Mesendoderm (in vitro differentiated cells): ENCODE measurements at regions not wholly inside any gene's neighbourhood (a gene's known extent, or its start where the extent isn't known, plus 50 kb on each side); places are given as distances from the start of the nearest gene placed in this dataset.
"Not testable (repeated sequence)": the region's sequence is repeated elsewhere in the genome, so short reads cannot be mapped to it uniquely, and the experiment has no call there.

Experiments used
- DNase-seq: peaks from one replicate; pipeline ENCODE4 v3.0.0; 2013
- H2AK5ac ChIP-seq: 2 replicates; pipeline ENCODE4 v1.6.1; 2013; ENCODE audit warnings: low read length, inconsistent platforms
- H2BK120ac ChIP-seq: 2 replicates; pipeline ENCODE4 v1.6.1; 2013; ENCODE audit warnings: low read depth, mild to moderate bottlenecking, low read length, moderate library complexity, mixed read lengths
- H2BK15ac ChIP-seq: replicated peaks from 2 replicates; pipeline ENCODE4 v1.6.1; 2013; ENCODE audit warnings: low read depth, mild to moderate bottlenecking, moderate library complexity
- H2BK5ac ChIP-seq: 2 replicates; pipeline ENCODE4 v1.6.1; 2013; ENCODE audit warnings: low read length, inconsistent platforms
- H3K18ac ChIP-seq: 2 replicates; pipeline ENCODE4 v1.6.1; 2013; ENCODE audit warnings: mild to moderate bottlenecking, low read length, mixed read lengths
- H3K23ac ChIP-seq: one replicate; pipeline ENCODE4 v1.6.1; 2013; ENCODE audit warnings: low read length
- H3K27ac ChIP-seq: 2 replicates; pipeline ENCODE4 v1.5.1; 2013; ENCODE audit warnings: low read depth, mild to moderate bottlenecking, inconsistent platforms, low read length, moderate library complexity
- H3K27me3 ChIP-seq: 2 replicates; pipeline ENCODE4 v1.6.1; 2013; ENCODE audit warnings: low read length, control low read depth, mild to moderate bottlenecking, inconsistent platforms; ENCODE audit not compliant: insufficient read depth, poor library complexity
- H3K36me3 ChIP-seq: 2 replicates; pipeline ENCODE4 v1.6.1; 2013; ENCODE audit warnings: low read length, inconsistent platforms; ENCODE audit not compliant: control insufficient read depth, insufficient read depth
- H3K4ac ChIP-seq: one replicate; pipeline ENCODE4 v1.6.1; 2013; ENCODE audit warnings: low read depth, mild to moderate bottlenecking, low read length, moderate library complexity
- H3K4me1 ChIP-seq: 2 replicates; pipeline ENCODE4 v1.6.1; 2013; ENCODE audit warnings: low read depth, low read length, inconsistent platforms; ENCODE audit not compliant: control insufficient read depth
- H3K4me2 ChIP-seq: 2 replicates; pipeline ENCODE4 v1.6.1; 2013; ENCODE audit warnings: low read length
- H3K4me3 ChIP-seq: 2 replicates; pipeline ENCODE4 v1.5.1; 2013; ENCODE audit warnings: mild to moderate bottlenecking, low read length
- H3K56ac ChIP-seq: one replicate; pipeline ENCODE4 v1.6.1; 2013; ENCODE audit warnings: low read length
- H3K79me1 ChIP-seq: 2 replicates; pipeline ENCODE4 v1.6.1; 2013; ENCODE audit warnings: low read length, inconsistent platforms
- H3K79me2 ChIP-seq: 2 replicates; pipeline ENCODE4 v1.6.1; 2013; ENCODE audit warnings: mild to moderate bottlenecking, low read length; ENCODE audit not compliant: control insufficient read depth, insufficient read depth
- H3K9ac ChIP-seq: 2 replicates; pipeline ENCODE4 v1.6.1; 2013; ENCODE audit warnings: low read length, inconsistent platforms
- H4K5ac ChIP-seq: one replicate; pipeline ENCODE4 v1.6.1; 2013; ENCODE audit warnings: low read length
- H4K8ac ChIP-seq: one replicate; pipeline ENCODE4 v1.6.1; 2013; ENCODE audit warnings: low read depth, mild to moderate bottlenecking, control low read depth, low read length, moderate library complexity
- WGBS: extraction: QIAGEN DNeasy Blood & Tissue Kit; methylation state at CpG from one replicate; pipeline ENCODE4 v1.1.7; 2013; ENCODE audit warnings: low lambda C conversion rate, missing lambda C conversion rate; ENCODE audit not compliant: insufficient coverage; ENCODE audit errors: extremely low coverage; 5-methylcytosine and 5-hydroxymethylcytosine counted together

DNA sequence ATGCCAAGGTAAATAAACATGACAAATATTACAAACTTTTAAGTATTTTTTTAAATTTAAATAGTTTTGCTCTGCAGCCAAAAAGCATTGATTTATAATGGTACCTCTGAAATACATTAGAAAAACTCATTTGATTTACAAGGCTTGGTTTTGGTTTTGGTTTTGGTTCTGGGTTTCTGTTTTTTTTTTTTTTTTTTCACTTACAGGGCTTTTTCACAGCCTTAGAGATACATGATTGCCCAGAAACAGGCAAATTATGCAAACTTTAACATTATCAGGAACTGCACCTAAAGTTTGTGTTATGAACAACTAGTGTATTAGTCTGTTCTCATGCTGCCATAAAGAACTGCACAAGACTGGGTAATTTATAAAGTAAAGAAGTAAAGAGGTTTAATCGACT is 196.4 kb upstream of the DDX53 start:
- H3K27me3 ChIP-seq, result no peaks in the 10 kb centered on the region
- no peak overlapping the region for H3K27ac ChIP-seq

GRCh38 chrX:22810876-22811275 is 188.9 kb upstream of the DDX53 start:
- no peak overlapping the region for H4K8ac ChIP-seq

More for the DNA sequence above, 196.4 kb upstream of the DDX53 start:
- no peak overlapping the region for H2BK5ac ChIP-seq
- H3K79me1 ChIP-seq, result no peaks in the 10 kb centered on the region
- H3K18ac ChIP-seq, result no peak overlapping the region
- H2BK15ac ChIP-seq, result no peak overlapping the region
- no peak overlapping the region for H4K5ac ChIP-seq
- no peaks in the 10 kb centered on the region for H3K4me1 ChIP-seq
- H3K23ac ChIP-seq, result no peak overlapping the region
- H3K56ac ChIP-seq, result no peak overlapping the region
- DNase-seq, result no peak
- H3K4me3 ChIP-seq, result no peak overlapping the region
- no peak overlapping the region for H3K4me2 ChIP-seq
- no peak overlapping the region for H4K8ac ChIP-seq
- H2AK5ac ChIP-seq, result no peak overlapping the region
- H2BK120ac ChIP-seq, result no peak overlapping the region
- no peaks in the 10 kb centered on the region for H3K79me2 ChIP-seq
- no peak overlapping the region for H3K4ac ChIP-seq
- H3K9ac ChIP-seq, result no peak overlapping the region
- no peaks in the 10 kb centered on the region for H3K36me3 ChIP-seq
- WGBS, result no CpG with 5 or more reads among the region's 1 CpG

DNA sequence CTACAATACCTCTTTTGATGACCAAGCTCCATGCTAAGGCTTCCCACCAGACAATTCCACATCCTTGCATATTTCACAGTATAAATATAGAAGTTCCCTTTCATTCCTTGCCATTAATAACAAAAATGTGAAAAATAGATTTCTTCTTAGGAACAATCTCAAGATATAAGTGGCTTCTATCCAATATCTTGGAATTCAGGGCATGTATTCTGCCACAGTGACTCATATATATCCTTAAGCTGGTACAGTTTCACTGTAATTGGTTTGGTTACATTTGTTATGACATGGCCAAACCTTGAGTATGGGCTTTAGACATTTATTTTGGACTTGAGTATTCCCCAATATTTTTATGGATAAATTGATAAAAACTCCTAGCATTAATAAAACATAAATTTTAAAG is 181.7 kb upstream of the DDX53 start:
- no peak overlapping the region for H3K4me3 ChIP-seq
- no peak overlapping the region for H3K23ac ChIP-seq
- no peak overlapping the region for H3K9ac ChIP-seq
- H3K27ac ChIP-seq, result no peak overlapping the region
- H3K18ac ChIP-seq, result no peak overlapping the region
- no peak overlapping the region for H4K5ac ChIP-seq
- H3K79me1 ChIP-seq, result no peaks in the 10 kb centered on the region
- no peak for DNase-seq
- no peaks in the 10 kb centered on the region for H3K36me3 ChIP-seq
- H3K4ac ChIP-seq, result no peak overlapping the region
- no peak overlapping the region for H3K4me2 ChIP-seq
- H3K4me1 ChIP-seq, result no peaks in the 10 kb centered on the region
- no peak overlapping the region for H2BK5ac ChIP-seq
- no peaks in the 10 kb centered on the region for H3K79me2 ChIP-seq
- H2AK5ac ChIP-seq, result no peak overlapping the region
- no peak overlapping the region for H4K8ac ChIP-seq
- no peak overlapping the region for H2BK15ac ChIP-seq
- no peak overlapping the region for H2BK120ac ChIP-seq
- H3K27me3 ChIP-seq, result no peaks in the 10 kb centered on the region
- H3K56ac ChIP-seq, result no peak overlapping the region

More at GRCh38 chrX:22810876-22811275, 188.9 kb upstream of the DDX53 start:
- Histone ChIP-seq H3K36me3 (no peaks in the 10 kb centered on the region), H3K4me3 (no peak overlapping the region), H3K27me3 (no peaks in the 10 kb centered on the region), H2BK120ac (no peak overlapping the region), H3K9ac (no peak overlapping the region), H3K79me2 (no peaks in the 10 kb centered on the region), H3K18ac (no peak overlapping the region), H2AK5ac (no peak overlapping the region), H3K4me2 (no peak overlapping the region), H3K4ac (no peak overlapping the region), H3K56ac (no peak overlapping the region), H2BK15ac (no peak overlapping the region), H3K23ac (no peak overlapping the region), H3K4me1 (no peaks in the 10 kb centered on the region), H4K5ac (no peak overlapping the region), H3K79me1 (no peaks in the 10 kb centered on the region), H2BK5ac (no peak overlapping the region), H3K27ac (no peak overlapping the region)
- no CpG with 5 or more reads among the region's 2 CpGs for WGBS
- DNase-seq, result no peak

- peak; percentile 0 for DNase-seq
Observed at GRCh38 chrX:22855693-22856092, 144.1 kb upstream of the DDX53 start.

DNA sequence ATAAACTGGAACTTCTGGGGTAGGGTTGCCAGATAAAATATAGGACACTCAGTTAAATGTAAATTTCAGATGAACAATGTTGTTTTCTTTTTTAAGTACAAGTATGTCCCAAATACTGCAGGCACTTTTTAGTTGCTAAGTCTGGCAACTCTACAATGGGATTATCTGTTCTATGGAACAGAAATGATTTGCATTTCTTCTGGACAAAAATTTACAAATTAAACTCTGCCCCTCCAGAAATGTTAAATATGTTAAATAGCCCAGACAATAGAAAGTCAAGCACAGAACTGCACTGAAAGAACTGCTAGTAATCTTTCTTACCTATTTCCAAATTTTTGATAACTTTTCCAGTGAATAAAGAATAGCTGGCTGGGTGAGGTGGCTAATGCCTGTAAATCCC is 140.1 kb upstream of the DDX53 start:
- H3K4me2 ChIP-seq, result no peak overlapping the region
- H2BK15ac ChIP-seq, result no peak overlapping the region

More at GRCh38 chrX:22855693-22856092, 144.1 kb upstream of the DDX53 start:
- Histone ChIP-seq H3K23ac (no peak overlapping the region), H3K4me1 (no peaks in the 10 kb centered on the region), H3K9ac (no peak overlapping the region), H3K4ac (no peak overlapping the region), H2AK5ac (no peak overlapping the region), H3K27me3 (no peaks in the 10 kb centered on the region), H2BK120ac (no peak overlapping the region), H4K5ac (no peak overlapping the region), H2BK5ac (no peak overlapping the region), H3K56ac (no peak overlapping the region), H3K79me1 (no peaks in the 10 kb centered on the region), H3K4me3 (no peak overlapping the region), H2BK15ac (no peak overlapping the region), H3K4me2 (no peak overlapping the region), H4K8ac (no peak overlapping the region), H3K18ac (no peak overlapping the region), H3K79me2 (no peaks in the 10 kb centered on the region), H3K36me3 (no peaks in the 10 kb centered on the region), H3K27ac (no peak overlapping the region)

GRCh38 chrX:22866801-22867200 is 133.0 kb upstream of the DDX53 start:
- no CpG with 5 or more reads among the region's 5 CpGs for WGBS

More for the DNA sequence above, 140.1 kb upstream of the DDX53 start:
- H3K4me3 ChIP-seq, result no peak overlapping the region
- H2AK5ac ChIP-seq, result no peak overlapping the region
- no peak overlapping the region for H2BK5ac ChIP-seq
- H3K9ac ChIP-seq, result no peak overlapping the region
- no peak overlapping the region for H4K8ac ChIP-seq
- no peak overlapping the region for H3K56ac ChIP-seq
- no peak overlapping the region for H3K18ac ChIP-seq
- H3K36me3 ChIP-seq, result no peaks in the 10 kb centered on the region
- H3K23ac ChIP-seq, result no peak overlapping the region
- no peaks in the 10 kb centered on the region for H3K27me3 ChIP-seq
- no peak overlapping the region for H2BK120ac ChIP-seq
- no peaks in the 10 kb centered on the region for H3K4me1 ChIP-seq
- H3K27ac ChIP-seq, result no peak overlapping the region
- H3K4ac ChIP-seq, result no peak overlapping the region
- no peak overlapping the region for H4K5ac ChIP-seq
- DNase-seq, result no peak
- no peaks in the 10 kb centered on the region for H3K79me2 ChIP-seq
- no peaks in the 10 kb centered on the region for H3K79me1 ChIP-seq

More at GRCh38 chrX:22866801-22867200, 133.0 kb upstream of the DDX53 start:
- H3K56ac ChIP-seq, H3K79me1 ChIP-seq, H3K27me3 ChIP-seq, H3K9ac ChIP-seq, H3K4ac ChIP-seq, H3K4me2 ChIP-seq, H2BK5ac ChIP-seq, H3K4me1 ChIP-seq, H3K18ac ChIP-seq, H3K79me2 ChIP-seq, H3K27ac ChIP-seq, H3K23ac ChIP-seq, H3K36me3 ChIP-seq, H4K5ac ChIP-seq, DNase-seq, H2BK120ac ChIP-seq, H3K4me3 ChIP-seq, H4K8ac ChIP-seq, H2BK15ac ChIP-seq, H2AK5ac ChIP-seq: not testable (repeated sequence)
